ENCODE measurements at regions not wholly inside any gene's neighbourhood (a gene's known extent, or its start where the extent isn't known, plus 50 kb on each side); places are given as distances from the start of the nearest gene placed in this dataset.
"Not testable (repeated sequence)": the region's sequence is repeated elsewhere in the genome, so short reads cannot be mapped to it uniquely, and the experiment has no call there.

- DNase-seq, result no peak
These were observed 67.0 kb downstream of the CHCHD4 start for GRCh38 chr3:14057701-14058100.

DNA sequence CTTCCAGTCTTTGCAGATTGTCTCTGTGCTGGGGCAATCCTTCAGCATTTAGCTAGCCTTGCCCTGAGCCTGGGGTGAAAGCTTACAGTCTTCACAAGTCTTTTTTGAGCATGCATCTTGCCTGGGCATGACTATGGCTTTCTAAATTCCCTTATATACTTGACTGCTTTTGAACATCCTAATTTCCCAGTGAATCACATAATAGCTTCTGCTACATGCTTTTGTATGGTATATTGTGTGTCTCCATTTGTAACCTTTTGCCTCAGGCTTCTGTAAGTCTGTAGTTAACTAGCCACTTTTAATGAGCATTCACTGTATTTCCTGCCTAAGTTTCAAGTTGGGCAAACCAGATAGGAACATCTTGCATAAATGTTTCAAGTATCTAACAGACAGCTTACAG is 76.8 kb downstream of the CHCHD4 start:
- no peak for DNase-seq

DNA sequence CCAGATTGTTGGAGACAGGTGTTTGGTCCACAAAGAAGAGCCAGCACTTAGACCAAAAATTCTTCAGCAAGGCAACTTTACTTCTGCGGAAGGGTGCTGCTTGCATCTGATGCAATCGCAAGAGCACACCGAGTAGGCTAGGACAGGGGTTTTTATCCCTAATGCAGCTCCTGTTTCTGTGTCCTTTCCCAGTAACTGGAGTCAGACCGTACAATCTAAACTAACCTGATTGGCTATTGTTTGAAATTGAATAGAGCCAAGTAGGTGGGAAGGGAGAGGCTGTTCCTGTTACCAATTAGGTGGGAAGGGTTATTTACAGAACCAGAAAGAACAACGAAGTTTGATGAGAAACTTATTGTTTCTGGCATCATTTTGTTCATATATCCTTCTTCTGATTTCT is 77.6 kb downstream of the CHCHD4 start:
- no peak for DNase-seq

DNA sequence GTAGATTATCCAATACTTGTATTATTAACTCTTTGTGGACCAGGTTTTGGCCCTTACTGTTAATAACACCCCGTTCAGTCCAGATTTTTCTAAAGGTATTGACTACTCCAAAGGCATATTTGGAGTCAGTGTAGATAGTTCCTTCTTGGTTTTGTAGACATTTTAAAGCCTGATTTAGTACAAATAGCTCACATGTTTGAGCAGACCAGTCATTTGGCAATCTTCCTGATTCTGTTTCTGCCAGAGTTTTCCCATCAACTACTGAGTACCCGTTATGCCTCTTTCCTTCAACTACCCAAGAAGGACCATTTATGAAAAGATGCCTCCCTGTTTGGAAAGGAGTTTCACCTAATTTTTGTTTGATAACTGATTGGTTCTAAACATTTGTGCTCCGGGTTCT is 82.0 kb downstream of the CHCHD4 start:
- no peak for DNase-seq

- DNase-seq, result no peak
These were observed 85.5 kb downstream of the CHCHD4 start for GRCh38 chr3:14039149-14039548.

DNA sequence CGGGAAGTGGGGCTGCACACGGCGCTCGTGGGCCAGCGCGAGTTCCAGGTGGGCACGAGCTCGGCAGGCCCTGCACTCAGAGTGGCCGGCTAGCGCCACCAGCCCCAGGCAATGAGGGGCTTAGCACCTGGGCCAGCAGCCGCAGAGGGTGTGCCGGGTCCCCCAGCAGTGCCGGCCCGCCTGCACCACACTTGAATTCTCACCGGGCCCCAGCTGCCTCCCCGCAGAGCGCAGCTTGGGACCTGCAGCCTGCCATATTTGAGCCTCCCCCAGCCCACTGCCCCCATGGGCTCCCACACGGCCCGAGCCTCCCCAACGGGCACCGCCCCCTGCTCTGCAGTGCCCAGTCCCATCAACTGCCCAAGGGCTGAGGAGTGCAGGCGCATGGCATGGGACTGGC is 87.5 kb downstream of the CHCHD4 start:
- DNase-seq, result no peak

DNA sequence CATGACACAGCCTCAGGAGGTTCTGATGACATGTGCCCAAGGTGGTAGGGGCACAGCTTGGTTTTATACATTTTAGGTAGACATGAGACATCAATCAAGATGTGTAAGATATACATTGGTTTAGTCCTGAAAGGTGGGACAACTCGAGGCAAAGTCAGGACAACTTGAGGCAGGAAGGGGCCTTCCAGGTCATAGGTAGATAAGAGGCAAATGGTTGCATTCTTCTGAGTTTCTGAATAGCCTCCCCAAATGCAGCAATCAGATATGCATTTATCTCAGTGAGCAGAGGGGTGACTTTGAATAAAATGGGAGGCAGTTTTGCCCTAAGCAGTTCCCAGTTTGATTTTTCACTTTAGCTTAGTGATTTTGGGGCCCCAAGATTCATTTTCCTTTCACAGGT is 91.6 kb downstream of the CHCHD4 start:
- no peak for DNase-seq

- DNase-seq, result no peak
These were observed 93.4 kb downstream of the CHCHD4 start for GRCh38 chr3:14031271-14031670.

- not testable (repeated sequence) for DNase-seq
These were observed 95.2 kb downstream of the CHCHD4 start for GRCh38 chr3:14029390-14029995.

GRCh38 chr3:14028122-14028521 is 96.5 kb downstream of the CHCHD4 start:
- DNase-seq, result not testable (repeated sequence)

DNA sequence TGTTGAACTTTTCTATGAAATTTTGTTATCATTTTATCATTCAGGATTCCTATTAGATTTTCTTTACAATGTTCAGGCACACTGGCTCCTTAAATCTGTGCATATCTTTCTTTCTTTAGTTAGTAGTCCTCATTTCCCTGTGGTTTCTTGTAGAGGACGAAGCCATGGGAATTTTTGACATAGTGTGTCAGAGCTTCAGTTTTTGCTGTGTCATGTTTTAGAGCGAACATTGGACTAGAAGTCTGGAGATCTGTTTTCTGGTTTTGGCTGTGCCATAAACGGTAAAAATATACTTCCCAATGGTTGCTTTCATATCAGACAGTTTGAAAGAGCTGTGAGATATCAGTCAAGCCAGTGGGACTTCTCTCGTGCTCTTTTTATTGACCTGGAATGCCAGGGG is 105.2 kb downstream of the CHCHD4 start:
- no peak for DNase-seq

GRCh38 chr3:14016900-14017475 is 107.7 kb downstream of the CHCHD4 start:
- DNase-seq, result no peak

DNA sequence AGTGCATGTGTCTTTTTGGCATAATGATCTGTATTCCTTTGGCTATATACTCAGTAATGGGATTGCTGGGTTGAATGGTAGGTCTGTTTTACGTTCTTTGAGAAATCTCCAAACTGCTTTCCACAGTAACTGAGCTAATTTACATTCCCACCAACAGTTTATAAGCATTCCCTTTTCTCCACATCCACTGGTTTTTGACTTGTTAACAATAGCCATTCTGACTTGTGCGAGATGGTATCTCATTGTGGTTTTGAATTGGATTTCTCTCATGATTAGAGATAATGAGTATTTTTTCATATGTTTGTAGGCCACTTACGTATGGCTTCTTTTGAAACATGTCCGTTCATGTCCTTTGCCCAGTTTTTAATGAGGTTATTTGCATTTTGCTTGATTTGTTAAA is 117.7 kb downstream of the CHCHD4 start:
- no peak for DNase-seq

DNA sequence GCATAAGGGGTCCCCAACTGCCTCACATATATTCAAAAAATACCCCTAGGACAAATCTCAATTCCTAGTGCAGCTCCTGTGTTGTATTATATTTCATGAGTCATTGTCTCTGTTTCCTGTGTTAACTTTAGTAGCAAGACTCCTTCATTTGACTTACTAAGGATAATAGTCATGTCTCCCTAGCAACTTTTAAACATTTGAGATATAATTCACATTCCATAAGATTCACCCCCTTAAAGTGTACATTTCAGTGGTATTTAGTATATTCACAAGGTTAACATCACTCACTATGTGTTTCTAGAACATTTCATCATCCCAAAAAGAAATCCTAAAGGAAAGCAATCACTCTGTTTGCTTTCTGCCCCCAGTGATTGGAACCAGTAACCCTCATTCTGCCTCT is 121.3 kb upstream of the WNT7A start:
- DNase-seq, result no peak

DNA sequence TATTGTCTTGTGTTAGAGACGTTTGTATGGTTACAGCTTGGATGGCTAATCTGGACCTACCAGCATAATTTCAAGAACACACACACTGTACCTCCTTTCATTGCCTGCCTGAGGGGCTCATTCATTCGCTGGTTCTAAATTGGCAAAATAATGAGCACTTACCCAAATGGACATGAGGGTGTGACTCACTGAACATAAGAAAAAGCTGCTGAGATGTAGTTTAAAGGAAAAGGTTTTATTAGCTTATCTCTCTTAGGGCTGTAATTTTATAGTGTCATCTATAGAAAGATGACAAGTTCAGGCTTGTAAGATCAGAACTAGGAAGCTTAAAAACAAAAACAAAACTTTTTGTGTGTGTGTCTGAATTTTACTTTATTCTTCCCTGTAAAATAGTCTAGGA is 120.7 kb upstream of the WNT7A start:
- DNase-seq, result no peak

DNA sequence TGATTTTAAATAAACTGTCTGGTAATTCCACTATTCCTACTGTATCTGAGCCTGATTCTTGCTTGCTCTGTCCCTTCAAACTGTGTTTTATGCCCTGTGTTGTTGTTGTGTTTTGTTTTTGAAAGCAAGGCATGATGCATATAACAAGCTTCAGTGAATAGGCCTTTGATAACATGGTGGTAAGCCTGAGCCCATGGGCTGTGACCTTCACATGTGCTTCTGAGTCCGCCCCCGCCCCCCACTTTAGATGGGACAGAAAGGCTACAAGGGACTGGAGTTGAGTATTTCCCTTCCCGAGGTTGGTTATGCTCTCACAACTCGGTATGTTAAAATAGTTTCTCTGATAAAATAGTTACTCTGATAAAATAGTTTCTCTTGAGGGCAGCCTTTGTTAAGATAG is 119.0 kb upstream of the WNT7A start:
- DNase-seq, result no peak

DNA sequence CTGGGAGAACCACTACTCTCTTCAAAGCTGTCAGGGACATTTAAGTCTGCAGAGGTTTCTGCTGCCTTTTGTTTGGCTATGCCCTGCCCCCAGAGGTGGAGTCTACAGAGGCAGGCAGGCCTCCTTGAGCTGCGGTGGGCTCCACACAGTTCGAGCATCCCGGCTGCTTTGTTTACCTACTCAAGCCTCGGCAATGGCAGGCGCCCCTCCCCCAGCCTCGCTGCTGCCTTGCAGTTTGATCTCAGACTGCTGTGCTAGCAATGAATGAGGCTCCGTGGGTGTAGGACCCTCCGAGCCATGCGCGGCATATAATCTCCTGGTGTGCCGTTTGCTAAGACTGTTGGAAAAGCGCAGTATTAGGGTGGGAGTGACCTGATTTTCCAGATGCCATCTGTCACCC is 115.3 kb upstream of the WNT7A start:
- DNase-seq, result not testable (repeated sequence)

DNA sequence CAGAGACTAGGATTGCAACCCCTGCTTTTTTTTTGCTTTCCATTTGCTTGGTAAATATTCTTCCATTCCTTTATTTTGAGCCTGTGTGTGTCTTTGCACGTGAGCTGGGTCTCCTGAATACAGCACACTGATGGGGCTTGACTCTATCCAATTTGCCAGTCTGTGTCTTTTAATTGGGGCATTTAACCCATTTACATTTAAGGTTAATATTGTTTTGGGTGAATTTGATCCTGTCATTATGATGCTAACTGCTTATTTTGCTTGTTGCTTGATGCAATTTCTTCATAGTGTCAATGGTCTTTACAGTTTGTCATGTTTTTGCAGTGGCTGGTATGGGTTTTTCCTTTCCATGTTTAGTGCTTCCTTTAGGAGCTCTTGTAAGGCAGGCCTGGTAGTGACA is 109.1 kb upstream of the WNT7A start:
- not testable (repeated sequence) for DNase-seq

- no peak for DNase-seq
These were observed 96.6 kb upstream of the WNT7A start for GRCh38 chr3:13976469-13976868.

- no peak for DNase-seq
These were observed 95.8 kb upstream of the WNT7A start for GRCh38 chr3:13975686-13976085.

DNA sequence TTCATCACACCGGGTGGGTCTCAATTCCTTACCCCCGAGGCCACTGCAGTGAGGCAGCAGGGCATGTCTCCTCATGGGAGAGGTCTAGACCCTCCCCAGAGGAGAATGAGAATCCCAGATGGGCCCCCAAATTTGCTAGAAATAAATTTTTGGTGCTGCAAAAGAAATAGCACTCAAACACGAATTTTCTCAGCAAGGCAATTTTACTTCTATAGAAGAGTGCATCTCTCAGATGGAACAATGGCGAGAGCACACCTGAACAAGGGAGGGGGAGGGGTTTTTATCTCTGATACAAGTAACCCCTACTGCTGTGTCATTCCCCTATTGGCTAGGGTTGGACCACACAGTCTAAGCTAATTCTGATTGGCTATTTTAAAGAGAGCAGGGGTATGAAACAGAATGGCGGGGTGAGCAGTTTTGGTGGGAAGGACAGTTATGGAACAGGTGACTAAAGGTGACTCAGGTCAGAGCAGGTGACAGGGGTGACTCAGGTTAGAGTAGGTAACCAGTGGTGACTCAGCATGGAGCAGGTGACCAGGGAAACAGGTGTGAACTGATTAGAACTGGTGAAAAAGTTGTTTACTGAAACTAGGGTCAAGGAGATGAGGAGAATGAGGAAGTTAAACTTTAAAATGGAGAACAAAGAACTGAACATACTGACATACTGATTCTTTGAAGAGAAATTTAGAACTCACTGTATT is 93.0 kb upstream of the WNT7A start:
- no peak for DNase-seq

DNA sequence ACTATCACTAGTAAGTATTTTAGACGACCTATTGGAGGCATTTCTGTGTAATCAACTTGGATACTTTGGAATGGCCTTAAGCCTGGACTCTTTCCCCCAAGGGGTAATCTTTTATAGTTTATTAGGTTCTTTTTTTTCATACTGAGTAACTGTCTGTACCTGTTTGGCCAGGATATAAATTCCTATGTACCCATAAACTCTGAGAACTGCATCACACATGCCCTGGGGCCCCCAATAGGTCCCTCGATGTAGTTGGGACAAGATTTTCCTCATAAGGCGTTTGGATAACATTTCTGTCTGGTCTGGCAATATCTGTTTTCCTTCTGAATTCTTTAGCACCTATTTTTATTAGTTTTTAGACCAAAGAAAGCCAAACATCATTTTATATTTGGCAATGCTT is 86.4 kb upstream of the WNT7A start:
- no peak for DNase-seq

DNA sequence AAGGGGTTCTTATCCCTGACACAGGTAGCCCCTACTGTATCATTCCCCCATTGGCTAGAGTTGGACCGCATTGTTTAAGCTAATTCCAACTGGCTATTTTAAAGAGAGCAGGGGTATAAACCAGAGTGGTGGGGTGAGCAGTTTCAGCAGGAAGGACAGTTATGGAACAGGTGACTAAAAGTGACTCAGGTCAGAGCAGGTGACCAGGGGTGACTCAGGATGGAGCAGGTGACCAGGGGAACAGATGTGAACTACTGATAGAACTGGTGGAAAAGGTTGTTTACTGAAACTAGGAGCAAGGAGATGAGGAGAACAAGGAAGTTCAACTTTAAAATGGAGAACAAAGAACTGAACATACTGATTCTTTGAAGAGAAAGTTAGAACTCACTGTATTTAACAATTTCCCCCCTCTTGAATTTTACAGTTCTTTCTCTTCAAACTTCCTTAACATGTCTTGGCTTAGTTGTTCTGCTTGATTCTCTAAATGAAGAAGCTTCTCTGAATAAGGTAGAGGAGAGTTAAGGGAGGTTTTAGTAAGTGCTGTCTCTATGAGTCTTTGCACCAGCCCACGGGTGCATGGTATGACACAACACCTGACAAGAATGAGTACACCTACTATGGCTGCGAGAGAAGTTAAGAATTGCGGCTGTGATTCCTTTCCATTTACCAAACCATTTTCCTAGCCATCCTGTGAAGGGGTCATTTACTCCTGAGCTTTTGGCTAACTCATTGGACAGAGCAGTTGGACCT is 83.4 kb upstream of the WNT7A start:
- DNase-seq, result no peak
